ENCODE measurements at regions not wholly inside any gene's neighbourhood (a gene's known extent, or its start where the extent isn't known, plus 50 kb on each side); places are given as distances from the start of the nearest gene placed in this dataset.
"Not testable (repeated sequence)": the region's sequence is repeated elsewhere in the genome, so short reads cannot be mapped to it uniquely, and the experiment has no call there.

DNA sequence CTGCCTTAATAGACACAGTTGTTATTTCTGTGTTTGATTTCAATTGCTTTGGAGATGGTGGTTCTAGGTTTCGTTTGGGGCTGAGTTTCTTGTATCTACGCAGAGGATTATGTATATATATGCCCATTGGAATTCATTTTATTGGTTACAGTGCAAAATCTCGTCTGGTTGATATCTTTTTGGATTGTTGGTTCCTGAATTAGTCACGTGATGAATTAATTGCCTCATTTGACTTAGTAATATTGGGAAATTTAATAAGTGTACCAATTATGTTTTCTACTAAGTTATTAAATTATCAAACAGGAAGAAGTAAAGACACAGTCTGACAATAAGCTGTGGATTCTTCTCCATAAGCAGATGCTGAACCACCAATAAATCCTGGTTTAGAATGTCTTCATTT lies 467.9 kb upstream of the TENM3 start:
- no peak for DNase-seq

DNA sequence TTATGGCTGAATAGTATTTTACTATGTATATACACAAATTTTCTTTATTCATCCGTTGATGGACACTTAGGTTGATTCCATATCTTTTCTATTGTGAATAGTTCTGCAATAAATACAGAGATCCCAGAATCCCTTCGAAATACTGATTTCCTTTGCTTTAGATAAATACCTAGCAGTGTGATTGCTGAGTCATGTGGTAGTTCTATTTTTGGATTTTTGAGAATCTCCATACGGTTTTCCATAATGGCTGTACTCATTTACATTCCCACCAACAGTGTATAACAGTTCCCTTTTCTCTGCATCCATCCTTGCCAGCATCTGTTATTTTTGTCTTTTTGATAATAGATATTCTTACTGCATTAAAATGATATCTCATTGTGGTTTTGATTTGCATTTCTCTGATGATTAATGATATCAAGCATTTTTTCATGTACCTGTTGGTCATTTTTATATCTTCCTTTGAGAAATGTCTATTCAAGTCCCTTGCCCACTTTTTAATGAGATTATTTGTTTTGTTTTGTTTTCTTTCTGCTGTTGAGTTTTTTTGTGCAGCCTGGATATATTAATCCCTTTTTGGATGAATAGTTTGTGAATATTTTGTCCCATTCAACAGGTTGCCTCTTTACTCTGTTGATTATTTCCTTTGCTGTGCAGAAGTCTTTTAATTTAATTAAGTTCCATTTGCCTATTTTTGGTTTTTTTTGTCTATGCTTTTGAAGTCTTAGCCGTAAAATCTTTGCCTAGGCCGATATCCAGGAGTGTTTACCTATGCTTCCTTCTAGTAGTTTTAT lies 466.7 kb upstream of the TENM3 start:
- no peak for DNase-seq

DNA sequence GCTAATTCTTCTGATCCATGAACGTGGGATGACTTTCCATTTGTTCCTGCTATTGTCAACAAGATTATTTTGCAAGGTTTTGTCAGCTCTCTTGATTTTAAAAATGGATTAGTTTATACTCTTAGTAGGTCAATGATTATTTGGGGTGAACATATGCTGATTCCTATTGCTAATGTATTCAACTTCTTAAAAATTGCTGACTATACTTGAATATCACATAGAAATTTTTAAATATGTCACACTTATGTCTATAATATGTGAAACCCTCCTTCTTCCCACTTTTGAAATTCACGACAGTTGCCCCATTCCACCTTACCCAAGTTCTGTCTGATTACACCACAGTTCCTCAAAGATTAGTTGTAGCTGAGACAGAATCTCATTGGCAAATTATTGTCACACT lies 465.7 kb upstream of the TENM3 start:
- DNase-seq = no peak

DNA sequence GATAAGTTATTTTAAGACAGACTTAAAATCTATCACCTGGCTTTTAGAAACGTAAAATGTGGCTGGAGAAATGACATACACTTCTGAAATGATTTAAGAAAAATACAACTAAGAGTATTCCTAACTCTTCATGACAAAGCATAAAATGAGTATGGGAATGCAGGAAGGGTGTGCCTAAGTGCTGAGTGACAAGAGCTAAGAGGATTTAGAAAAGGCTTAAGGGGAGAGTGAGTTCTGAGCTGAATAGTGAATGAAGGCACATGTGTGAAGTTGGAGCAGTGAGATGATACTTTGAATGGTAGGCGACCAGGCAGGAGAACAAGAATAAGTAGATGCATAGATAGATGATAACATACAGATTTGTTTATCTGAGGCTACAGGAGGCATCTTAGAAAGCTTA lies 458.3 kb upstream of the TENM3 start:
- no peak for DNase-seq

DNA sequence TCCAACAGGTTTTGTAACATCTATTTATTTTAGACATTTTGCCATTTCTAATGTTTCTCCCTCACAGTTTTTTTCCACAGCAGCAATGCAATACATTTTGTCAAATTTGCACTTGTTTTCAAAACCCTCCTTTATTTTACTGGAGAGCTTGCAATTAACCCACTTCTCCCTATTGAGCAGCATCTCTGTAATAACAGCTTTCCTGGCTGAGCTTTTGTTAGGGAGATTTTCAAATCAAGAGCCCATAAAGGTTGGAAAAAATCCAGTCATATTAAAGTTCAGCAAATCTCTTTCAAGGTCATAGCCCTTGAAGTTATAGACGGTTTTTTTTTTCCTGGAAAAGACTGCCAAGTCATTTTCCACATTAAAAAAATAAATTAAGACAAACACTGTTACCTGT lies 450.6 kb upstream of the TENM3 start:
- no peak for DNase-seq

DNA sequence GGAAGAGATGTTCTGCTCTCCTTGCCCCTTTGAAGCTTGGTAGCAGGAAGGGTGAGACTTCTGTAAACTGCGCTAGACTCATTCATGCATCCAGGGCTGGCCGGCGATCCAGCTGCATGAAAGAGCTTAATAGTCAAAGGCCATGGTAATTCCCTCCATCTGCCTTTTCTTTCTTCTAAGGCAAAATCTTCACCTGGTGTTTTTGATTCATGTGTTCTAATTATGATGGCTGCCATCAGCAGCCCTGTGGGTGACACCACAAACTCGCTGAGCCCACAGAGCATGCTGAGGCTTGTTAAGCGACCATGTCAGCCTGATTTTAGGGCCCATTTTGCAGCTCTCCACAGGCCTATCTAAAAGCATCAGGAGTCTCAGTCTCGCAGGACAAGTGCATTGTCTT lies 450.1 kb upstream of the TENM3 start:
- DNase-seq = no peak

DNA sequence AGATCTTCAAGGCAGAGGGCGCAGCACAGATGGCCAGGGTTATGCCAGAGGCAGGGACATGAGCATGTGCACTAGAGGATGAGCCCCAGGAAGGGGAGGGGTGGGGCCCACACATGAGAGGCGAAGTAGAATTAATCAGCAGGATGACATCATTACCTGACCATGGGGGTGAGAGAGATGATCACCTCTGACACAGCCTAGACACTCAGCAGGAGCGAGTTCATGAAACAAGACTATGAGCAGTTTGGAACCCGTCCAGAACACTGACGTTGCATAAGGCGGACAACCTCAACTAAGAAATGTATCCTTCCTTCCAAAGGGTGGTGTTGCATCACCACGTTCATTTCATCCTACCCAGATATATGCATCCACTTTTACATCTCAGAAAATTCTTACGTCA lies 446.7 kb upstream of the TENM3 start:
- no peak for DNase-seq

DNA sequence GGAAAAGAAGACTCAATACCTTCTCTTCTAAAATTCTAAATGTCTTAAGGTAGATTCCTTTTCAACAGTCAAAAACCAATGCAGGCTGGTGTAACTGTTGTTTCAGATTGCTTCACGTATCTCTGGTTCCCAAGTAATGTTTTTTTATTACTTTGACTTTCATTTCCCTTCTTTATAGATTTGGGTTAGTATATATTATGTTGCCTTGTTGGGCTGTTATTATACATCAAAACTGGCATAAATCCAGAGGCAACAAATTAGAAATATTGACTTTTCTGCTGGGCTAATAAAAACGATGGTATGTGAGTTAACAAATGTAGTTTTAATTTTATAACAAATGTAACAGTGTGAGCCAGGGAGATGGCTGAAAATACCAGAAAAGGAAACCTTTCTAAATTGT lies 444.7 kb upstream of the TENM3 start:
- no peak for DNase-seq

DNA sequence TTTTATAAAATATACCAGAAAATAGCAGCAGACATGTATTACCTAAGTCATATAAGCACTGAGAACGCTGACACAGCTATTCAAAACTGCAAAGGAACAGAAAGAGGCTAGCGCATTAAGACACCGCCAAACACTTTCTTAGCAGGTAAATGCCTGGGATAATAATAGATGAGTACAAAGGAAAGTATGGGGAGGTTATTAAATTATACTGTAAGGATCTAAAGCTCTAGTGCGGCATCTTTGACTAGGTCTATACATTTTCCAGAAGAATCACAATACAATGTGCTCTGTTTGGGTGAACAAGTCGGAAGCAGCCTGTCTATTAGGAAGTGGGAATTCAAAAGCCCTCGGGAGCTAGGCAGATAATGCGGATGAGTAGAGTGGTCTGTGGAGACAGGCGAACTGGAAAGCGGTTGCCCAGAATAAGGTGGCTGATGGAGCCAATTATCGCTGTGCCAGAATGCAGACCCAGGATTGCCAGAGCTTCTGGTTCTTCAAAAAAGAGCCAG lies 443.6 kb upstream of the TENM3 start:
- DNase-seq = no peak

DNA sequence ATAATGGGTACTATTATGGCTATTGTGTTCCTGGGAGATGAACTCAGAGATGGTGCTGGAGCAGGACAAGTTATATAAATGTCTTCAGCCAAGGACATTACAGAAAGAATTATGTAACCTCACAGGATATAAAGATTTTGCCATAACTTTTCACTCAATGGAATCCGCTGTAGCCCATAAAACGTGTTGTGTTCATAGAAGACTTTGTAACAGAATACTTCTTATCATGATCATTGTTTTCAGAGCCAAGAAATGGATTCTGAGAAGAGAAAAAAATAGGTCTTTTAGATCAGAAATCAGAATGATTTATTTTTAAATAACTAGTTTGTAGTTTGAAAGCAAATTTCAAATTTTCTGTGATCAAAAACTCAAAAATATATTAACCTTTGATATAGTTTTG lies 441.0 kb upstream of the TENM3 start:
- DNase-seq = no peak

DNA sequence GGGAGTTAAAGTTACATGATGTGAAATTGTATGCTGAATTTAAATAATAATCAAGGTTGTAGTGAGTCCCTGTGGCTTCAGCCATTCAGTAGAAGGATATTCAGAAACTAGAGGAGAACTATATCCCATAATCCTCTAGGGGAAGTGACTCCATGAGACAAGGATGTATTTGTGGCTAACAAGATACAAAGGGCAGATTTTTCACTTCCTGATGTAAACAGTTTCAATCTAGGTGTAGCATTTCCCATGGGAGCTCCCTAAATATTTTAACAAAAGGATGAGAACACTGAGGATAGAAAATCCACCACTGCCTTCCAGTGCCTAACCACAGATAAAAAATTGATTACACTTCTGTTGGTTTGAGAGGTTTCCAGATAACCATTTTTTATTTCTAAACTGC lies 435.4 kb upstream of the TENM3 start:
- no peak for DNase-seq

DNA sequence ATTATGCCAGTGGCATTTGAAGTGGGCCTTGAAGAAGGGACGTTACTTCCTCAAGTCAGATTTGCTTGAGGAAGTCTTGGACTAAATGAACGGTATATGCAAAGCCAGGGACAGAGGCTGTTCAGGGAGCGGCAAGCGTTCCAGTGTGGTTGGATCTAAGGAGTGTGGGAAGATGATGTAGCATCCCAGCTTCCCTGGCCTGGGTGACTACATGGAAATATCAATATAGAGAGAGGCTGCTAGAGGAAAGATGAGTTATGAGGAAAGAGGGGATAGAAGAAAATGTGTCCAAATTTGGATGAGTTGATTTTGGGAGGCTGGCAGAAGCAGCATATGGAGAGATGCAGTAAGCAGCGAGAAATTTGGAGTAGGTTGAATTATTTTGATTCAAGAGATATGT lies 432.5 kb upstream of the TENM3 start:
- DNase-seq = no peak

DNA sequence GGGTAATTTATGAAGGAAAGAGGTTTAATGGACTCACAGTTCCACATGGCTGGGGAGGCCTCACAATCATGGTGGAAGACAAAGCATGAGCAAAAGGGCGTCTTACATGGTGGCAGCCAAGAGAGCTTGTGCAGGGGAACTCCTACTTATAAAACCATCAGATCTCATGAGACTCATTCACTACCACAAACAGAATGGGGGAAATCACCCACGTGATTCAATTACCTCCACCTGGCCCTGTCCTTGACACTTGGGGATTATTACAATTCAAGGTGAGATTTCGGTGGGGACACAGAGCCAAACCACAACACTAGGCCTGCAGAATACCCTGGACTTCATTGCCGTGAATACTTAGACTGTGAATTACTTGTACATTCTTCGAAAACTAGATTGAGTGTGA lies 431.7 kb upstream of the TENM3 start:
- DNase-seq = not testable (repeated sequence)

DNA sequence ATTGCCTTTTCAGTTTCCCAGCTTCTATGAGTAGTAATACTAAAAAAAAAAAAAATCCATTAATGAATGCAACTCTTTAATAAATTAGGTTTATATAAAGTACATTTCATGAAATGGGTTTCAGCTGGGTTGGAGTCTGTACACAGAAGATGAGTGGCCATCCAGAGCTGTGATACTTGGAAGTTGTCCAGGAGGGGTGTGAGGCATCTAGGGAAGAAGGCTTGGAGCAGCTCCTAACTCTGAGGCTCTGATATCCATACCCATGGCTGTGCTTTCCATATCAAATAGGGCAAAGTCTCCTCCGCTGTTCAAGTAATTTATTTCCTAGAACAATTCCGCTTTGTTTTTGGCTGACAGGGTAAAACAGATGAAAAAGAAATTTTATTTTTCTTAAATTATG lies 423.3 kb upstream of the TENM3 start:
- DNase-seq = no peak

DNA sequence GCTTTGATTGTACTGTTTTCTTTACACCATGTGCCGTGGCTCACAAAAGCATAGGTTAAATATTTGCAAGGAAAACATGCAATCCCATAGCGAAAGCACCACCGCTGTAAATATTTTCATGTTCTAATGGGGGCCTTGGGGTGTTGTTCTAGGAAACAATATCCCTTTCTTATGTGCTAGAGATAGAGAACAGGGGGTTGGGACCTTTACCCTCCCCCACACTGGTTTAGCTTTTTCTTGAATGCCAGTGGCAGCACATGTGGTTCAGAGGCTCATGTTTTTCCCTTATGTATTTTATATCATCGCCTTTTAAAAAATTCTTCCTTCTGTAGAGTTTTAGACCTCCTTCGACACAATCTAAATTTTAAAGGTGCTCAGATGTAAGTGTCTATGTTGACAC lies 422.6 kb upstream of the TENM3 start:
- no peak for DNase-seq

DNA sequence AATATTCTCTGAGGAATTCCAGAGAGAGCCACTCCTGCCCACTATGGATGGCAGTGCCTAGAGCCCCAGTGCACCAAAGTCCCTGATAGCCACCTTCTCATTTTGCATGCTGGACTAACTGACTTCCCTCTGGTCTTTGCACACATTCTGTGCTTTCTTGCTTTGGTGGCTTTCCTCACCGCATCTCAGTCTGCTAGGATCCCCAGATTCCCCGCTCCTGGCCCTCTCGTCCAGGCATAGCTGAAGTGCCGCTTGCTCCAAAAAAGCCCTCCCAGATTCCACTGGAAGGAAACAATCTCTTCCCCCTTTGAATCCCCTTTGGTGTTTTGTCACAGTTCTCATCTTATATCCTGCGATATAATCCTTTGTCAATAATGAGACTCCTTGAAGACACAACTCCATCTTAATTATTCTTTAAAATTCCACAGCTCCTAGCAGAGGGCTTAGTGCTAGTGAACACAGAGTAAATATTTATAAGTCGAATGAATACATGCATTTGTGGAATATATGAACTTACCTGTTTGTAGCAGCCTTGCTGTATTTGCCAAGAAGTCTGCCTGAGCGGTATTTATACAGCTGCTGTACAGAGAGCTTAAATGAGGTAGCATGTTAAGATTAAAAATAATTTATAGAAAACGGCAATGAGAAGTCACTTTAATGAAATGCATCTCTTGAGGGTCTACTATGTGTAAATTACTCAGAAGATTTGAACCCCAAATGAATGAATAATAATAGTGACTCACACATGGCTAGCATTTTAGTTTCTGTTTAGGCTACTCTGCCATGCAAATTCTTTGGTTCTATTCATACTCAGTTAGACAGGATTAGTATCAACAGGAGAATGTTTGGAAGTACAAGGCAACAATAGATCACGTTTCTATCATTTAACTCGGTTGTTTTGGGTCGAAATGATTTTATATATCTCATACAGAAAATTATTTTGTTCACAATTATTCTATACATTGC lies 421.9 kb upstream of the TENM3 start:
- DNase-seq = no peak

DNA sequence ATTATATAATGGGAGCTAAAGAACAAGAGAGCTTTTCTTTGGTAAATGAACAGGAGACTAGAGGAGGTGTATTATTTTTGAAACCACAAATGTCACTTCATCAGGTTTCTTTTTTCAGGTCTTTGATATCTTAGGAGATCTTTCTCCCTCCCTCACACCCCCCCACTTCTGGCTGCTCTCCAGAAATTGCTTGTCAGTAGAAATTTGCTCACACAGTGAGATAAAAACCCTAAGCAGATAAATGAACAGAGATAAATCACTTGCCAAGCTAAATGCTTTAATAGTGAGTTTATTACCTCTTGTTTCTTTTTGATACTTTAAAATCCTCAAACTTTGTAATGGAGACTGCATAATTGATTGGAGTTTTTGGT lies 421.2 kb upstream of the TENM3 start:
- no peak for DNase-seq

DNA sequence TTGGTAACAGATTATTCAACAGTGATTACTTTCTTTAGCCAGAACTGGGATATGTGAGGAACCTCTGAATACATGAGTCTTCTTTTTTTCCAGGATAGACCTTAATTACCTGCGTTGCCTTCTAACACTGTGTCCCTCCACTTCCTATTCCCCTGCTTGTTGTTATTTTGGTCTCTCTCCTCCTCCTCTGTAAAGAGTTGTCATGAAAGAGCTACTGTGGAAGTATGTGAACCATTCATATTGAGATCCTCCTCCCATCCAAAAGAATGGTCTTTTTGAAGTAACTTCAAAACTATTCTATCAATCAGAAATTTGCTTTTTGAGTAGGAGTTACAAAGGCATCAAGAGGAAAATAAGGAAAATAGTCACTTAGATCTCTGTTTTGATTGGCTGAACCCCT lies 420.0 kb upstream of the TENM3 start:
- no peak for DNase-seq

DNA sequence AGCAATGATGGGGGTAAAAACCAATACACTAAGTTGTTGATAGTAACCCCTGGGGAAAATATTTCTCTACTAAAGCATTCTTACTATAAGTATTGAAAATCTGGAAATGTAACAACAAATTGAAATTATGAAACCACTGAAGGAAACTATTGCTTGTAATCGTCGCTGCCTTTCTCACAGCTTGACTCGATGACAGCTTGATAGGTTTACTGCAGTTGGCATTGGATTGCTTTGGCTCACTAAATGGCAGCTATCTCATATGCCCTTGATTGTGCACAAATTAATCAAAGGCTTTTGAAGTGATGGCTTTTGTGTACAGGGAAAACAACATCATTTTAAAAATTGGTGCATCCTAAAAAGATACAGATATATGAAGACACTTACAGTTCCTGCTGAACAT lies 419.6 kb upstream of the TENM3 start:
- DNase-seq = no peak

DNA sequence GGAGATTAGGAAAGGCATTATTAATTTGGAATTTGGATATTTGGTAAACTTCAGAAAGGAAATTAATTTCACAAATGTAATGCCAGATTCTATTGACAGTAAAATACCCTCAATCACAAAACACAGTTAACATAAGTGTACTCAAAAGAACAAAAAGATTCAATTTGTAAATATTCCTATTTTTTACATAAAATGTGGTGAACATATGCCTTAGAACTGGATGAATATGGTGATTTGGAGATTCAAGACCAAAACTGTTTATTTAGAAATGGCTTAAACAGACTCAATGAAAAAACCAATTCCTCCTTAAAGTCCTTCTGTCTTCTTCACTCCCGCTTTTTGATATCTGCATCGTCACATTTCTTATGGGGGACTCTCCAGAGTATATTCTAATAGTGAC lies 417.6 kb upstream of the TENM3 start:
- DNase-seq = no peak

DNA sequence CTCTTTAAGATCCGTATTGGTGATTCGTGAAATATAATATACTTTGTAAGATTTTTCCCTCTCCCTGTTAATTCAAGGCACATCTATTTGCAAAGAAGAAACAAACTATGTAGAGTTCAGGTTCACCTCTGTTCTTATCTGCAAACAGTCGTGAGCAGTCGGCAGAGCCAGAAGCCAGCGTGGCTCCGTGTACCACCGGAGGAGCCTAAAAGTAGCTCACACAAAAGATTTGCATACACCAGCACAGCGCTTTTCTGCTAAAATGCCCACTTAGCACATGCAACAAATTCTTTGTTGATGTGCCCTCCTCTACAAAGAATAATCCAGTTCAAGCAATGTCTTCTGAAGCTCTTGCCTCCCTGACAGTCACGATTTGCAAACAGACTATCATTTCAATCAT lies 416.0 kb upstream of the TENM3 start:
- DNase-seq = no peak

DNA sequence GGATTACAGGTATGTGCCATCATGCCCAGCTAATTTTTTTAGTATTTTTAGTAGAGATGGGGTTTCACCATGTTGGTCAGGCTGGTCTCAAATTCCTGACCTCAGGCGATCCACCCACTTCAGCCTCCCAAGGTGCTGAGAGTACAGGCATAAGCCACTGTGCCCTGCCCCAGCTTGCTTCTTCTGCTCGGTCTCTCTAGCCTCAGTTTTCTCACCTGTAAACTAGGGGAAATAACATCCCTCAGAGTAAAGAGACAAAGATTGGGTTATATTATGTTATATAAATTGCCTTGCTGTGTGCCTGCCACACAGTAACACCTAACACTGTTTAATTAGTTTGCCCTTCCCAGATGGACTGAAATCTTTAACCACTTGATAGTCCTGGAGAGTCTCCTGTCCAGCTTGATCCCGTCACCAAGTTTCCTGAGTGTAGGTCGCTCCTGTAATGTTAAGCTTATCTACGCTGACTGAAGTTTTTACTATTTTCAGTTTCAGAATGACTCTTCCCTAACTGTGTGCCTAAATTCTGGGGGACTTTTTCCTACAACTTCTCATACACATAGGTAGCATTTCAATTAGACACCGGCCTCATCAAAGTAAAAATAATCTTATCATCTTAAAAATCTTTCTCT lies 412.7 kb upstream of the TENM3 start:
- no peak for DNase-seq

DNA sequence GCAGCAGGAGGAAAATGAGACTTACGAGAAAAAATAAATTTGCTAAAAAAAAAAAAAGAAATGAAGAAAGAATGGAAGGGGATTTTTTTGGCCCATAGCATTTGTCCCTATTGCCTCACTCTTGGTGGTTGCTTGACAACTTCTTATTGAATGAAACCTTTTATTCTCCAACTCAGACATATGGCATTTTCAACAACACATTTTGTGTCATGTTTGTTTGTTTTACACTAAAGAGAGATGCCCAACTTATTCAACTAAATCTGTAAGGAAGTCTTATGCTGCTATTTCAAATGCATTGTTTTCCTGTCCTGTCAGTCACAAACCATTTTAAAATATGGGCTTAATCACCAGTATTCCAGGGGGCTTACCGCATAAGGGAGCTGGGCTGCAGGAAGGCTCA lies 409.1 kb upstream of the TENM3 start:
- no peak for DNase-seq

DNA sequence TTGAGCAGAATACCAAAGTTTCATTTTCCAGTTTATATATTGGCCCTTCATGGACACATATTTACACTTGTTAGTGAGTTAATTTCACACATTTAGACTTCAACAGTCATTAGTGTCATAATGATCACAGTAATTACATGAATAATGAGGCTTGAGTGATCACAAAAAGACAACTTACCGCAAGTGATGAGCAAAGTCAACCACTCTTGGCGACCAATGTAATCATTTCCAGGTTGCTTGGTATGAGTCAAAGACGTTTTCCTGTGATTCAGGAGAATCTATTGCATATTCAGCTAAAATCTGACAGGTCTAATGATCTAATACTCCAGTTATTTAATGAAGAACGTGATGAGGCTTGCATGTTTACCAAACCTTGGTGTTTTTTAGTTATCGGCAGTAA lies 407.9 kb upstream of the TENM3 start:
- DNase-seq = no peak

Measured in bone marrow (tissue), 2 donors.